ENCODE measurements at regions not wholly inside any gene's neighbourhood (a gene's known extent, or its start where the extent isn't known, plus 50 kb on each side); places are given as distances from the start of the nearest gene placed in this dataset.

GRCh38 chr2:128773641-128774319 lies 455.1 kb upstream of the HS6ST1 start:
- no peaks in the 10 kb centered on the region for H3K27me3 ChIP-seq (ENCODE audit: control insufficient read depth in 2 of 2, insufficient read depth in 2 of 2, low read length in 2 of 2)
- H3K9ac ChIP-seq (replicated peaks; ENCODE audit: extremely low read depth, insufficient read depth, low read length), result no peak overlapping the region
- POLR2A ChIA-PET, result no interaction called here
- H3K27ac ChIP-seq (ENCODE audit: insufficient read depth, low read depth, low read length), result no peak overlapping the region
- H3K79me2 ChIP-seq (ENCODE audit: control insufficient read depth, insufficient read depth, low read length), result no peaks in the 10 kb centered on the region
- FAIRE-seq, result no peak
- no peaks in the 10 kb centered on the region for H3K4me1 ChIP-seq (ENCODE audit: control insufficient read depth, extremely low read depth, insufficient read depth, low read length)
- no peak overlapping the region for H3K4me3 ChIP-seq (replicated peaks in 1 of 3; ENCODE audit: insufficient read depth in 1 of 3, low read depth in 1 of 3, low read length in 3 of 3)
- H3K9me1 ChIP-seq (replicated peaks; ENCODE audit: control insufficient read depth, extremely low read depth, insufficient read depth, low read length), result no peaks in the 10 kb centered on the region
- no peak overlapping the region for H3K4me2 ChIP-seq (ENCODE audit: insufficient read depth, low read length)
- dilution Hi-C loops (cut with MboI; ENCODE audit: extremely low pct_ligation_motif_present, low sequenced_read_pairs), result no loop called here
- H2AFZ ChIP-seq (ENCODE audit: low read depth, low read length), result no peak overlapping the region
- DNase-seq (ENCODE audit: low read depth, low spot score), result no peak
- TF ChIP-seq GATA2 (IDR thresholded peaks at IDR 0.05; ENCODE audit: insufficient read depth, insufficient read length, low read depth, low read length), result no peak
- no peak for TF ChIP-seq MAX (IDR thresholded peaks at IDR 0.05; ENCODE audit: insufficient read depth, insufficient read length)
- no peak for TF ChIP-seq FOS (IDR thresholded peaks at IDR 0.05; ENCODE audit: borderline replicate concordance, insufficient read depth, low read length)
- TF ChIP-seq POLR2A (IDR thresholded peaks at IDR 0.05; ENCODE audit: low read depth, low read length), result no peak
- TF ChIP-seq MYC (IDR thresholded peaks at IDR 0.05; ENCODE audit: low read depth, low read length), result no peak
- TF ChIP-seq POLR2AphosphoS5 (IDR thresholded peaks at IDR 0.05; ENCODE audit: insufficient read depth, low read depth, low read length), result no peak
- no peak for TF ChIP-seq JUN (IDR thresholded peaks at IDR 0.05; ENCODE audit: borderline replicate concordance, insufficient read depth, insufficient read length, low read depth)
- TF ChIP-seq EZH2 (IDR thresholded peaks at IDR 0.05; ENCODE audit: borderline replicate concordance, low read depth, low read length, severe bottlenecking), result no peak
- no peak for TF ChIP-seq CTCF (IDR thresholded peaks at IDR 0.05; ENCODE audit: extremely low read depth in 1 of 2, insufficient read depth in 1 of 2, low read depth in 1 of 2, low read length in 2 of 2)
- CTCF ChIA-PET, result no interaction called here
- no peaks in the 10 kb centered on the region for H3K9me3 ChIP-seq (replicated peaks; ENCODE audit: control insufficient read depth, insufficient read depth, low read length)
- BruUV-seq (replicated peaks), result no TSS peak
- H3K36me3 ChIP-seq (ENCODE audit: control insufficient read depth in 2 of 2, extremely low read depth in 1 of 2, insufficient read depth in 2 of 2, low read length in 2 of 2), result no peaks in the 10 kb centered on the region
- H4K20me1 ChIP-seq (replicated peaks; ENCODE audit: control insufficient read depth, extremely low read depth, insufficient read depth, low read length), result no peaks in the 10 kb centered on the region
- intact Hi-C loops (cut with micrococcal nuclease), result no loop called here
